HCT116 (cell line): ENCODE measurements at regions not wholly inside any gene's neighbourhood (a gene's known extent, or its start where the extent isn't known, plus 50 kb on each side); places are given as distances from the start of the nearest gene placed in this dataset.

Experiments
- ATAC-seq: fragments of 200-7000 bp; cut with Tn5 transposase; 2 replicates; pipeline ENCODE4 v1.9.1; 2020; ENCODE audit warnings: mild to moderate bottlenecking, moderate library complexity
- BruUV-seq: library from RNA; stranded (reverse); fragments of 400-500 nt; replicated peaks from 2 replicates; lab custom pipeline; 2021; lab: Mats Ljungman, UMichigan
- CTCF ChIA-PET: fragments of 300-600 bp; sonication (Branson Sonifier 250); formaldehyde crosslinking; loops from one replicate; lab custom pipeline; 2021; ENCODE audit warnings: antibody characterized with exemption; lab: Charles Lee
- POLR2A ChIA-PET: fragments of 300-600, 350-600 bp; sonication (Branson Sonifier 250); formaldehyde crosslinking; loops from one replicate; lab custom pipeline; 2021; ENCODE audit warnings: antibody characterized with exemption; lab: Charles Lee
- RAD21 ChIA-PET, 2 experiments: fragments of 300-600 bp; sonication (Branson Sonifier 250); formaldehyde crosslinking; loops; one replicate each; lab custom pipeline; 2023; ENCODE audit warnings: low total read pairs in 2 of 2; ENCODE audit not compliant: uncharacterized antibody in 2 of 2, unreplicated experiment in 2 of 2, low non-redundant PET in 1 of 2; lab: Charles Lee
- DNase-seq: peaks from one replicate; pipeline ENCODE4 v3.0.0-alpha.2; 2010; ENCODE audit warnings: low read depth, low spot score
- H2AFZ ChIP-seq: fragments of 200-600 bp; shearing (Covaris generic), sonication (generic); 2 replicates; pipeline ENCODE4 v1.6.1; 2017; ENCODE audit warnings: low read depth, mixed run types, mixed read lengths, antibody characterized with exemption, low read length; ENCODE audit not compliant: poor library complexity, severe bottlenecking
- H3K27ac ChIP-seq: 2 replicates; pipeline ENCODE4 v1.5.1; 2012; ENCODE audit warnings: low read depth, low read length
- H3K27me3 ChIP-seq: fragments of 200-600 bp; sonication (generic); 2 replicates; pipeline ENCODE4 v1.6.1; 2016; ENCODE audit warnings: mixed run types, low read length, mixed read lengths; ENCODE audit not compliant: insufficient read depth
- H3K36me3 ChIP-seq, 2 experiments: fragments of 200-500 bp in 1 of 2; fragments of 200-600 bp in 1 of 2; sonication (Bioruptor generic) in 1 of 2; sonication (generic) in 1 of 2; 2 replicates each; pipeline versions ENCODE4 v1.5.1 to v1.6.1; 2014 to 2016; ENCODE audit warnings: low read length in 2 of 2, inconsistent platforms in 1 of 2, mixed read lengths in 1 of 2, mixed run types in 1 of 2; ENCODE audit not compliant: insufficient read depth in 2 of 2, control insufficient read depth in 1 of 2
- H3K4me1 ChIP-seq, 2 experiments: fragments of 200-600 bp in 1 of 2; sonication (generic) in 1 of 2; 2 replicates each; pipeline versions ENCODE4 v1.5.1 to v1.6.1; 2012 to 2017; ENCODE audit warnings: low read length in 2 of 2, inconsistent platforms in 1 of 2, mild to moderate bottlenecking in 1 of 2, mixed read lengths in 1 of 2, mixed run types in 1 of 2, moderate library complexity in 1 of 2; ENCODE audit not compliant: insufficient read depth in 2 of 2, control insufficient read depth in 1 of 2
- H3K4me2 ChIP-seq: fragments of 200-600 bp; sonication (generic); 2 replicates; pipeline ENCODE4 v1.6.1; 2017; ENCODE audit warnings: mixed run types, low read length, mixed read lengths
- H3K4me3 ChIP-seq, 2 experiments: fragments of 200-600 bp in 1 of 2; sonication (generic) in 1 of 2; replicated peaks in 1 of 2; 2 replicates each; pipeline ENCODE4 v1.5.1; 2011 to 2016; ENCODE audit warnings: low read length in 2 of 2, control low read depth in 1 of 2, low read depth in 1 of 2, mild to moderate bottlenecking in 1 of 2, mixed read lengths in 1 of 2, mixed run types in 1 of 2
- H3K79me2 ChIP-seq: fragments of 200-600 bp; sonication (generic); 2 replicates; pipeline ENCODE4 v1.6.1; 2017; ENCODE audit warnings: mild to moderate bottlenecking, mixed run types, low read length, moderate library complexity, mixed read lengths; ENCODE audit not compliant: insufficient read depth
- H3K9ac ChIP-seq: fragments of 200-600 bp; sonication (generic); 2 replicates; pipeline ENCODE4 v1.6.1; 2016; ENCODE audit warnings: low read length, mixed read lengths
- H3K9me2 ChIP-seq: fragments of 200-600 bp; sonication (generic), shearing (Covaris generic); 2 replicates; pipeline ENCODE4 v1.6.1; 2017; ENCODE audit warnings: mixed run types, mild to moderate bottlenecking, moderate library complexity; ENCODE audit not compliant: insufficient read depth
- H3K9me3 ChIP-seq, 2 experiments: fragments of 200-500 bp in 1 of 2; fragments of 200-600 bp in 1 of 2; sonication (Bioruptor generic) in 1 of 2; sonication (generic) in 1 of 2; 2 replicates each; pipeline ENCODE4 v1.6.1; 2014 to 2017; ENCODE audit warnings: low read length in 2 of 2, mixed read lengths in 2 of 2, inconsistent platforms in 1 of 2, low read depth in 1 of 2, mild to moderate bottlenecking in 1 of 2, mixed run types in 1 of 2, moderate library complexity in 1 of 2; ENCODE audit not compliant: control insufficient read depth in 1 of 2, insufficient read depth in 1 of 2
- H4K20me1 ChIP-seq: fragments of 200-600 bp; sonication (generic), shearing (Covaris generic); 2 replicates; pipeline ENCODE4 v1.6.1; 2017; ENCODE audit warnings: mixed run types, mild to moderate bottlenecking, moderate library complexity; ENCODE audit not compliant: insufficient read depth
- ATF3 ChIP-seq: IDR thresholded peaks from 2 replicates; pipeline ENCODE4 v1.6.1; 2012
- CBX3 ChIP-seq: IDR thresholded peaks from 2 replicates; pipeline ENCODE4 v1.6.1; 2012; ENCODE audit warnings: low read depth
- CTCF ChIP-seq, 3 experiments: fragments of 200-600 bp in 1 of 3; sonication (generic) in 1 of 3; IDR thresholded peaks in 2 of 3; conservative IDR thresholded peaks in 1 of 3; 2 replicates each; pipeline ENCODE4 v1.5.1; 2012 to 2017; ENCODE audit warnings: low read depth in 2 of 3, low read length in 2 of 3, antibody characterized with exemption in 1 of 3, borderline replicate concordance in 1 of 3, control low read depth in 1 of 3, mild to moderate bottlenecking in 1 of 3, mixed read lengths in 1 of 3, mixed run types in 1 of 3, moderate library complexity in 1 of 3; ENCODE audit not compliant: insufficient read depth in 1 of 3
- EGR1 ChIP-seq: IDR thresholded peaks from 2 replicates; pipeline ENCODE4 v1.6.1; 2012; ENCODE audit warnings: low read depth
- JUND ChIP-seq: IDR thresholded peaks from 2 replicates; pipeline ENCODE4 v1.6.1; 2012
- POLR2AphosphoS5 ChIP-seq: IDR thresholded peaks from 2 replicates; pipeline ENCODE4 v1.6.1; 2011; ENCODE audit warnings: mild to moderate bottlenecking, low read depth, low read length, moderate library complexity
- RAD21 ChIP-seq: IDR thresholded peaks from 2 replicates; pipeline ENCODE4 v1.6.1; 2012; ENCODE audit warnings: low read depth, mild to moderate bottlenecking
- REST ChIP-seq: IDR thresholded peaks from 2 replicates; pipeline ENCODE4 v1.6.1; 2012; ENCODE audit warnings: low read depth
- SIN3A ChIP-seq: IDR thresholded peaks from 2 replicates; pipeline ENCODE4 v1.6.1; 2012; ENCODE audit warnings: low read depth
- TCF7L2 ChIP-seq: IDR thresholded peaks from 2 replicates; pipeline ENCODE4 v1.7.0; 2011; ENCODE audit warnings: borderline replicate concordance, inconsistent platforms; ENCODE audit not compliant: insufficient read depth, insufficient read length; ENCODE audit errors: extremely low read depth
- YY1 ChIP-seq: IDR thresholded peaks from 2 replicates; pipeline ENCODE4 v1.6.1; 2011; ENCODE audit warnings: low read length, low read depth, moderate library complexity, mild to moderate bottlenecking; ENCODE audit not compliant: insufficient replicate concordance; ENCODE audit errors: extremely low read depth
- ZFX ChIP-seq: fragments of 450-650 bp; IDR thresholded peaks from 2 replicates; pipeline ENCODE4 v1.6.1; 2017
- intact Hi-C: fragments of 100-400 bp; cut with micrococcal nuclease; formaldehyde crosslinking; loops from 2 replicates; pipeline ENCODE4 v1.10.0; 2022

- no peak for TF ChIP-seq JUND
- TF ChIP-seq ZFX, result no peak
- no peak for TF ChIP-seq ATF3
- TF ChIP-seq SIN3A, result no peak
- TF ChIP-seq REST, result no peak
- peak; percentile 74 for TF ChIP-seq TCF7L2
- no peak for TF ChIP-seq EGR1
- TF ChIP-seq YY1, result peak; percentile 68
- no peak for TF ChIP-seq CBX3
- TF ChIP-seq RAD21, result peak; percentile 94
- TF ChIP-seq POLR2AphosphoS5, result no peak
Observed at GRCh38 chr4:153127760-153128494, 76.3 kb upstream of the TRIM2 start (continued).

DNA sequence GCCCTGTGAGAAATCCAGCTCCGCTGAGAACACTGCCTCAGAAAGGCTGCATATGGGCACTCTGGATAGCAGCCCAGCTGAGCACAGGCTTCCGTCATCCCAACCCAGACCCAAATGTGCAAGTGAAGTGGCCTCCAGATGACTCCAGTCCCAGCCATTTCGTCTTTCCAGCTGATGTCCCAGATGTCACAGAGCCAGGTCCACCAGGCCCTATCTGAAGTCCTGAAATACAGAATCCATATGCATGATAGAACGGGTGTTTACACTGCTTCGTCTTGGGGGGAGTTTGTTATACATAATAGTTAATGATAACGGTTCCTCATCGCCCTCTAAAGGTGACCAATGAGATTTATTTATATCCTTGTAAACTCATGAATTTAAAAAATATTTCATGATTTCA lies 72.6 kb upstream of the TRIM2 start:
- CTCF ChIA-PET, result interaction anchor here (2.0 kb wide), 1 partner anchor 284 kb away, joined by 5 read pairs; no protein-coding TSS in a partner anchor
- DNase-seq (no peak), ATAC-seq (peak; percentile 58; the same call in 1 of the 2 replicates)
- Histone ChIP-seq H3K27me3 (no peaks in the 10 kb centered on the region), H3K4me3 (no peak overlapping the region), H3K9me3 (no peaks in the 10 kb centered on the region), H4K20me1 (no peaks in the 10 kb centered on the region), H3K36me3 (no peaks in the 10 kb centered on the region), H2AFZ (peak overlapping the region; percentile 65), H3K9me2 (no peaks in the 10 kb centered on the region), H3K4me2 (no peak overlapping the region), H3K27ac (no peak overlapping the region), H3K9ac (no peak overlapping the region), H3K79me2 (no peaks in the 10 kb centered on the region), H3K4me1 (peaks cover 0 to 11% of the 10 kb centered on the region in 2 experiments; a peak in 1 of 4 replicates)
- BruUV-seq, result no TSS peak
- RAD21 ChIA-PET, result no interaction called here
- POLR2A ChIA-PET, result no interaction called here
- intact Hi-C loops, result no loop called here
- TF ChIP-seq RAD21 (peak; percentile 42), EGR1 (no peak), CTCF (IDR thresholded peaks at IDR 0.05 in 2 of 3, conservative IDR thresholded peaks at IDR 0.05 in 1 of 3; ENCODE audit: borderline replicate concordance in 1 of 3, insufficient read depth in 1 of 3, low read depth in 2 of 3, low read length in 2 of 3) (peak in 2 of 3 experiments; percentile 16 to 39; a peak in 2 of 6 replicates)
